ENCODE measurements at regions not wholly inside any gene's neighbourhood (a gene's known extent, or its start where the extent isn't known, plus 50 kb on each side); places are given as distances from the start of the nearest gene placed in this dataset.

DNA sequence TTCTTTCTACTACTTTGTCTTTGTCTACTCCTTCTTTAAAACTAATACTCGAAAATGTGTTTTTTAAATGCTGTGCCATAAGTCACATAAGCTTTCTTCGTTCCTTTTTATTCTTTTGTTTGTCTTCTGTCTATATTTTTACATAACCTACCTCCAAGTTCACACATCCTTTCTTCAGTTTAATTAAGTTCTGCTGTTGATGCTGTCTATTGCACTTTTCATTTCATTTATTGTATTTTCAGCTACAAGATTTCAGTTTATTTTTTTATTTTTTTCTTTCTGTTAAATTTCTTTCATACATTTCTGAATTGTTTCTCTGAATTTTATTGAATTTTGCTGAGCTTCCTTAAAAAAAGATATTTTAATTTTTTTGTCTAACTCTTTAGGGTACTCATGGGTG, 878.2 kb downstream of the MAT2B start:
- TF ChIP-seq, protein P1, sequence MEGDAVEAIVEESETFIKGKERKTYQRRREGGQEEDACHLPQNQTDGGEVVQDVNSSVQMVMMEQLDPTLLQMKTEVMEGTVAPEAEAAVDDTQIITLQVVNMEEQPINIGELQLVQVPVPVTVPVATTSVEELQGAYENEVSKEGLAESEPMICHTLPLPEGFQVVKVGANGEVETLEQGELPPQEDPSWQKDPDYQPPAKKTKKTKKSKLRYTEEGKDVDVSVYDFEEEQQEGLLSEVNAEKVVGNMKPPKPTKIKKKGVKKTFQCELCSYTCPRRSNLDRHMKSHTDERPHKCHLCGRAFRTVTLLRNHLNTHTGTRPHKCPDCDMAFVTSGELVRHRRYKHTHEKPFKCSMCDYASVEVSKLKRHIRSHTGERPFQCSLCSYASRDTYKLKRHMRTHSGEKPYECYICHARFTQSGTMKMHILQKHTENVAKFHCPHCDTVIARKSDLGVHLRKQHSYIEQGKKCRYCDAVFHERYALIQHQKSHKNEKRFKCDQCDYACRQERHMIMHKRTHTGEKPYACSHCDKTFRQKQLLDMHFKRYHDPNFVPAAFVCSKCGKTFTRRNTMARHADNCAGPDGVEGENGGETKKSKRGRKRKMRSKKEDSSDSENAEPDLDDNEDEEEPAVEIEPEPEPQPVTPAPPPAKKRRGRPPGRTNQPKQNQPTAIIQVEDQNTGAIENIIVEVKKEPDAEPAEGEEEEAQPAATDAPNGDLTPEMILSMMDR (IDR thresholded peaks at IDR 0.05): no peak
- H3K27me3 Mint-ChIP-seq (ENCODE audit: low read depth in 3 of 3): peaks cover 0 to 2% (median 1%) of the 10 kb centered on the region in 3 donors
- H2AFZ ChIP-seq (ENCODE audit: insufficient read depth, low read depth, low read length, poor library complexity, severe bottlenecking): no peak overlapping the region
- H3K4me2 ChIP-seq (replicated peaks; ENCODE audit: extremely low read depth, low read length, poor library complexity, severe bottlenecking): no peak overlapping the region
- H3K36me3 ChIP-seq (replicated peaks in 1 of 2; ENCODE audit: control insufficient read depth in 1 of 2, insufficient read depth in 2 of 2, low read length in 2 of 2): no peaks in the 10 kb centered on the region
- intact Hi-C loops (cut with micrococcal nuclease): no loop called here
- no CpG with 5 or more reads among the region's 2 CpGs for WGBS (ENCODE audit: insufficient coverage)
- no peak for DNase-seq
- H3K36me3 Mint-ChIP-seq: no peaks in the 10 kb centered on the region
- no peaks in the 10 kb centered on the region for H3K4me1 ChIP-seq (ENCODE audit: control insufficient read depth in 1 of 2, insufficient read depth in 2 of 2, low read length in 2 of 2)
- H3K4me3 Mint-ChIP-seq: no peak overlapping the region
- H3K27ac ChIP-seq (ENCODE audit: low read depth in 1 of 2, low read length in 2 of 2): no peak overlapping the region
- H3K4me3 ChIP-seq (replicated peaks in 1 of 3; ENCODE audit: low read depth in 2 of 3, low read length in 3 of 3): no peak overlapping the region
- no peak overlapping the region for H3K27ac Mint-ChIP-seq
- no peaks in the 10 kb centered on the region for H3K4me1 Mint-ChIP-seq
- H3K79me2 ChIP-seq (ENCODE audit: insufficient read depth, low read length): no peaks in the 10 kb centered on the region
- H3K27me3 ChIP-seq (ENCODE audit: control insufficient read depth in 2 of 2, insufficient read depth in 2 of 2, low read length in 2 of 2): no peaks in the 10 kb centered on the region
- H4K20me1 ChIP-seq (ENCODE audit: insufficient read depth, low read length): no peaks in the 10 kb centered on the region
- H3K9me3 ChIP-seq (replicated peaks in 1 of 2; ENCODE audit: control insufficient read depth in 1 of 2, insufficient read depth in 1 of 2, low read length in 2 of 2): peaks cover 3 to 7% of the 10 kb centered on the region in 2 donors
- peaks cover 2 to 12% (median 6%) of the 10 kb centered on the region in 7 donors for H3K9me3 Mint-ChIP-seq
- no peak overlapping the region for H3K9ac ChIP-seq (ENCODE audit: insufficient read depth, low read length, poor library complexity, severe bottlenecking)

- no peaks in the 10 kb centered on the region for H3K36me3 Mint-ChIP-seq
- H3K4me3 ChIP-seq (replicated peaks in 1 of 3; ENCODE audit: low read depth in 2 of 3, low read length in 3 of 3): no peak overlapping the region
- H3K27ac Mint-ChIP-seq: no peak overlapping the region
- H3K4me3 Mint-ChIP-seq: no peak overlapping the region
- no peaks in the 10 kb centered on the region for H3K79me2 ChIP-seq (ENCODE audit: insufficient read depth, low read length)
- no peaks in the 10 kb centered on the region for H4K20me1 ChIP-seq (ENCODE audit: insufficient read depth, low read length)
- H3K4me1 Mint-ChIP-seq: no peaks in the 10 kb centered on the region
- peaks cover 0 to 3% (median 0%) of the 10 kb centered on the region in 7 donors for H3K9me3 Mint-ChIP-seq
- H3K36me3 ChIP-seq (replicated peaks in 1 of 2; ENCODE audit: control insufficient read depth in 1 of 2, insufficient read depth in 2 of 2, low read length in 2 of 2): no peaks in the 10 kb centered on the region
- H3K9me3 ChIP-seq (replicated peaks in 1 of 2; ENCODE audit: control insufficient read depth in 1 of 2, insufficient read depth in 1 of 2, low read length in 2 of 2): no peaks in the 10 kb centered on the region
- H3K4me2 ChIP-seq (replicated peaks; ENCODE audit: extremely low read depth, low read length, poor library complexity, severe bottlenecking): no peak overlapping the region
- H3K27ac ChIP-seq (ENCODE audit: low read depth in 1 of 2, low read length in 2 of 2): no peak overlapping the region
- peaks cover 0 to 3% (median 0%) of the 10 kb centered on the region in 3 donors for H3K27me3 Mint-ChIP-seq (ENCODE audit: low read depth in 3 of 3)
- H2AFZ ChIP-seq (ENCODE audit: insufficient read depth, low read depth, low read length, poor library complexity, severe bottlenecking): no peak overlapping the region
- intact Hi-C loops (cut with micrococcal nuclease): no loop called here
- H3K27me3 ChIP-seq (ENCODE audit: control insufficient read depth in 2 of 2, insufficient read depth in 2 of 2, low read length in 2 of 2): peaks cover 0 to 17% of the 10 kb centered on the region in 2 donors
- DNase-seq: no peak
- H3K9ac ChIP-seq (ENCODE audit: insufficient read depth, low read length, poor library complexity, severe bottlenecking): no peak overlapping the region
- TF ChIP-seq, protein P1 (IDR thresholded peaks at IDR 0.05): no peak
- H3K4me1 ChIP-seq (ENCODE audit: control insufficient read depth in 1 of 2, insufficient read depth in 2 of 2, low read length in 2 of 2): no peaks in the 10 kb centered on the region
These were observed 887.1 kb downstream of the MAT2B start for GRCh38 chr5:164392531-164392930.

All from CD14-positive monocyte (primary cell).